ENCODE measurements at regions not wholly inside any gene's neighbourhood (a gene's known extent, or its start where the extent isn't known, plus 50 kb on each side); places are given as distances from the start of the nearest gene placed in this dataset.
"Not testable (repeated sequence)": the region's sequence is repeated elsewhere in the genome, so short reads cannot be mapped to it uniquely, and the experiment has no call there.

- DNase-seq (ENCODE audit: low spot score): no peak
- TF ChIP-seq, protein P1, sequence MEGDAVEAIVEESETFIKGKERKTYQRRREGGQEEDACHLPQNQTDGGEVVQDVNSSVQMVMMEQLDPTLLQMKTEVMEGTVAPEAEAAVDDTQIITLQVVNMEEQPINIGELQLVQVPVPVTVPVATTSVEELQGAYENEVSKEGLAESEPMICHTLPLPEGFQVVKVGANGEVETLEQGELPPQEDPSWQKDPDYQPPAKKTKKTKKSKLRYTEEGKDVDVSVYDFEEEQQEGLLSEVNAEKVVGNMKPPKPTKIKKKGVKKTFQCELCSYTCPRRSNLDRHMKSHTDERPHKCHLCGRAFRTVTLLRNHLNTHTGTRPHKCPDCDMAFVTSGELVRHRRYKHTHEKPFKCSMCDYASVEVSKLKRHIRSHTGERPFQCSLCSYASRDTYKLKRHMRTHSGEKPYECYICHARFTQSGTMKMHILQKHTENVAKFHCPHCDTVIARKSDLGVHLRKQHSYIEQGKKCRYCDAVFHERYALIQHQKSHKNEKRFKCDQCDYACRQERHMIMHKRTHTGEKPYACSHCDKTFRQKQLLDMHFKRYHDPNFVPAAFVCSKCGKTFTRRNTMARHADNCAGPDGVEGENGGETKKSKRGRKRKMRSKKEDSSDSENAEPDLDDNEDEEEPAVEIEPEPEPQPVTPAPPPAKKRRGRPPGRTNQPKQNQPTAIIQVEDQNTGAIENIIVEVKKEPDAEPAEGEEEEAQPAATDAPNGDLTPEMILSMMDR (IDR thresholded peaks at IDR 0.05; ENCODE audit: extremely low read depth, missing control alignments): no peak
Observed at GRCh38 chr20:22825076-22825475, 210.0 kb upstream of the SSTR4 start.

GRCh38 chr20:22825546-22825945 is 209.6 kb upstream of the SSTR4 start:
- DNase-seq (ENCODE audit: low spot score): no peak
- TF ChIP-seq, protein P1 (IDR thresholded peaks at IDR 0.05; ENCODE audit: extremely low read depth, missing control alignments): no peak

GRCh38 chr20:22826306-22827230 is 208.5 kb upstream of the SSTR4 start:
- no peak for DNase-seq (ENCODE audit: low spot score)
- TF ChIP-seq, protein P1 (IDR thresholded peaks at IDR 0.05; ENCODE audit: extremely low read depth, missing control alignments): no peak

- DNase-seq (ENCODE audit: low spot score): no peak
- TF ChIP-seq, protein P1 (IDR thresholded peaks at IDR 0.05; ENCODE audit: extremely low read depth, missing control alignments): no peak
Observed at GRCh38 chr20:22827916-22828315, 207.2 kb upstream of the SSTR4 start.

DNA sequence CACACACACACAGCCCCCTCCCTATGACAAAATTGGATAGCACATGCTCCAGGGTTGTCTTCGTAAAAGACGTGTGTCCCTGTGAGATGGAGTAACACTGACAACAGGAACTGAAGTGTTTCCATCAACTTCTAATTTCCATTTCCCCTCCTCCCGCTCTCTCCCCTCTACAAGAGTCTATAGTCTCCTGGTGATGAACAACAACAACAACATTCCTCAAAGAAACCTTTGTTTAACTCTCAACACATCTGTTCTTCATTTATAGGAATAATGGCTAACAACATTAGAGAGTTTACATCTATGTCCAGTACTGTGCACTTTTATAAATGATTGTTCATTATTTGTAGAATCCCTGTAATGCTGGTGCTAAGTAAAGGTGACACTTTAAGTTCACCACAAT is 205.8 kb upstream of the SSTR4 start:
- no peak for DNase-seq (ENCODE audit: low spot score)
- TF ChIP-seq, protein P1 (IDR thresholded peaks at IDR 0.05; ENCODE audit: extremely low read depth, missing control alignments): no peak

DNA sequence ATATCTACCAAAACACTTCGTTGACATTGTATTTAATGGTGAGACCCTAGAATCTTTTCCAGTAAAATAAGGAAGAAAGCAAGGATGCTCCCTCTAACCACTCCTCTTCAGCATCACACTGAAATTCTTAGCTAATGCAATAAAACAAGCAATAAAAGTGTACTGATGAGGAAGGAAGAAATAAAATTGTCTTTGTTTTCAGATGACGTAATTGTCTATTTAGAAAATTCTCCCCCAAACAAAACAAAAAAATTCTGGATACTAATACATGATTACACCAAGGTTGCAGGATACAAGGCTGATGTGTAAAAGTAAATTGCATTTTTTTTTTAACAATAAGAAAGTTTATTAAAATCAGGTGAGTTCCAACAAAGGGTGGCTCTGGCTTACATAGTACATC is 205.0 kb upstream of the SSTR4 start:
- no peak for DNase-seq (ENCODE audit: low spot score)
- TF ChIP-seq, protein P1 (IDR thresholded peaks at IDR 0.05; ENCODE audit: extremely low read depth, missing control alignments): no peak

DNA sequence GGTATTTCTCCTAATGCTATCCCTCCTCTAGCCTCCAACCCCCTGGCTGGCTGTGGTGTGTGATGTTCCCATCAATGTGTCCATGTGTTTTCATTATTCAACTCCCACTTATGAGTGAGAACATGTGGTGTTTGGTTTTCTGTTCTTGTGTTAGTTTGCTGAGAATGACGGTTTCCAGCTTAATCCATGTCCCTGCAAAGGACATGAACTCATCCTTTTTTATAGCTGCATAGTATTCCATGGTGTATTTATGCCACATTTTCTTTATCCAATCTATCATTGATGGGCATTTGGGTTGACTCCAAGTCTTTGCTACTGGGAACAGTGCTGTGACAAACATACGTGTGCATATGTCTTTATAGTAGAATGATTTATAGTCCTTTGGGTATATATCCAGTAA is 204.4 kb upstream of the SSTR4 start:
- not testable (repeated sequence) for DNase-seq (ENCODE audit: low spot score)

DNA sequence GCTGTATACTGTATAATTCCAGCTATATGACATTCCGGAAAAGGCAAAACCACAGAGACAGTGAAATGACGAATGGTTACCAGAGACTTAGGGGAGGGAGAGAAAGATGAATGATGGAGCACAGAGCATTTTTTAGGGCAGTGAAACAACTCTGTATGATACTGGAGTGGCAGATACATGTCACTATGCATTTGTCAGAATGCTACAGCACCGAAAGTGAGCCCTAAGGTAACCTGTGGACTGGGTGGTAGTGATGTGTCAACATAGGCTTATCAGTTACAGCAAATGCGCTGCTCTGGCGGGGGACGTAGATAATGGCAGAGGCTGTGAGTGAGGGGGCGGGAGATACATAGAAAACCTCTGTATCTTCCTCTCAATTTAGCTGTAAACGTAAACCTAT is 201.3 kb upstream of the SSTR4 start:
- no peak for DNase-seq (ENCODE audit: low spot score)
- TF ChIP-seq, protein P1 (IDR thresholded peaks at IDR 0.05; ENCODE audit: extremely low read depth, missing control alignments): no peak

Data from GM20000 (cell line).